ENCODE measurements at regions not wholly inside any gene's neighbourhood (a gene's known extent, or its start where the extent isn't known, plus 50 kb on each side); places are given as distances from the start of the nearest gene placed in this dataset.

GRCh38 chr9:7935681-7936080 is 136.1 kb upstream of the DMAC1 start:
- TF ChIP-seq CTCF (IDR thresholded peaks at IDR 0.05; ENCODE audit: control extremely low read depth, extremely low read depth): no peak
- DNase-seq (peak in 1 of 3 donors; percentile 10), ATAC-seq (ENCODE audit: insufficient read depth, low FRiP score) (no peak)
- H3K4me3 ChIP-seq: no peak overlapping the region
- H3K9ac ChIP-seq (ENCODE audit: insufficient read depth in 1 of 2, low read length in 2 of 2): no peak overlapping the region
- H3K4me1 ChIP-seq (ENCODE audit: control insufficient read depth in 5 of 5, insufficient read depth in 5 of 5, low read length in 5 of 5): no peaks in the 10 kb centered on the region
- WGBS, 2 donors: 18 to 20% methylated on average over 2 of the region's 2 CpGs
- no peak overlapping the region for H3K27ac ChIP-seq (ENCODE audit: low read depth in 1 of 2, low read length in 1 of 2)
- no peaks in the 10 kb centered on the region for H3K36me3 ChIP-seq (ENCODE audit: control insufficient read depth in 4 of 4, insufficient read depth in 4 of 4, low read length in 4 of 4)
- H3K9me3 ChIP-seq (ENCODE audit: control insufficient read depth in 4 of 4, insufficient read depth in 3 of 4, low read length in 3 of 4): peaks cover 0 to 3% (median under 1%) of the 10 kb centered on the region in 4 donors
- no peaks in the 10 kb centered on the region for H3K27me3 ChIP-seq (ENCODE audit: control insufficient read depth in 3 of 3, insufficient read depth in 3 of 3, low read length in 2 of 3)

- H3K27ac ChIP-seq (ENCODE audit: low read depth in 1 of 2, low read length in 1 of 2): no peak overlapping the region
- no peak for DNase-seq
- no peak for TF ChIP-seq CTCF (IDR thresholded peaks at IDR 0.05; ENCODE audit: control extremely low read depth, extremely low read depth)
- H3K4me3 ChIP-seq: no peak overlapping the region
- no peak overlapping the region for H3K9ac ChIP-seq (ENCODE audit: insufficient read depth in 1 of 2, low read length in 2 of 2)
- 90 to 92% methylated on average over 4 of the region's 4 CpGs for WGBS, 2 donors
- H3K9me3 ChIP-seq (ENCODE audit: control insufficient read depth in 4 of 4, insufficient read depth in 3 of 4, low read length in 3 of 4): no peaks in the 10 kb centered on the region
- no peak for ATAC-seq (ENCODE audit: insufficient read depth, low FRiP score)
- H3K27me3 ChIP-seq (ENCODE audit: control insufficient read depth in 3 of 3, insufficient read depth in 3 of 3, low read length in 2 of 3): no peaks in the 10 kb centered on the region
- no peaks in the 10 kb centered on the region for H3K36me3 ChIP-seq (ENCODE audit: control insufficient read depth in 4 of 4, insufficient read depth in 4 of 4, low read length in 4 of 4)
- H3K4me1 ChIP-seq (ENCODE audit: control insufficient read depth in 5 of 5, insufficient read depth in 5 of 5, low read length in 5 of 5): no peaks in the 10 kb centered on the region
Observed at GRCh38 chr9:7932767-7933166, 133.2 kb upstream of the DMAC1 start.

- ATAC-seq (ENCODE audit: insufficient read depth, low FRiP score) (no peak), DNase-seq (no peak)
- no peak overlapping the region for H3K4me3 ChIP-seq
- no peaks in the 10 kb centered on the region for H3K27me3 ChIP-seq (ENCODE audit: control insufficient read depth in 3 of 3, insufficient read depth in 3 of 3, low read length in 2 of 3)
- no peak overlapping the region for H3K9ac ChIP-seq (ENCODE audit: insufficient read depth in 1 of 2, low read length in 2 of 2)
- no peak for TF ChIP-seq CTCF (IDR thresholded peaks at IDR 0.05; ENCODE audit: control extremely low read depth, extremely low read depth)
- no peaks in the 10 kb centered on the region for H3K36me3 ChIP-seq (ENCODE audit: control insufficient read depth in 4 of 4, insufficient read depth in 4 of 4, low read length in 4 of 4)
- no peak overlapping the region for H3K27ac ChIP-seq (ENCODE audit: low read depth in 1 of 2, low read length in 1 of 2)
- H3K9me3 ChIP-seq (ENCODE audit: control insufficient read depth in 4 of 4, insufficient read depth in 3 of 4, low read length in 3 of 4): no peaks in the 10 kb centered on the region
- H3K4me1 ChIP-seq (ENCODE audit: control insufficient read depth in 5 of 5, insufficient read depth in 5 of 5, low read length in 5 of 5): no peaks in the 10 kb centered on the region
- 78 to 87% methylated on average over 2 of the region's 2 CpGs for WGBS, 2 donors
Observed at GRCh38 chr9:7930613-7931012, 131.0 kb upstream of the DMAC1 start.

GRCh38 chr9:7921545-7922197 is 122.1 kb upstream of the DMAC1 start:
- no peak for ATAC-seq (ENCODE audit: insufficient read depth, low FRiP score)
- Histone ChIP-seq H3K9ac (ENCODE audit: insufficient read depth in 1 of 2, low read length in 2 of 2) (no peak overlapping the region), H3K27me3 (ENCODE audit: control insufficient read depth in 3 of 3, insufficient read depth in 3 of 3, low read length in 2 of 3) (no peaks in the 10 kb centered on the region), H3K36me3 (ENCODE audit: control insufficient read depth in 4 of 4, insufficient read depth in 4 of 4, low read length in 4 of 4) (no peaks in the 10 kb centered on the region), H3K27ac (ENCODE audit: low read depth in 1 of 2, low read length in 1 of 2) (no peak overlapping the region), H3K4me1 (ENCODE audit: control insufficient read depth in 5 of 5, insufficient read depth in 5 of 5, low read length in 5 of 5) (no peaks in the 10 kb centered on the region), H3K9me3 (ENCODE audit: control insufficient read depth in 4 of 4, insufficient read depth in 3 of 4, low read length in 3 of 4) (no peaks in the 10 kb centered on the region), H3K4me3 (no peak overlapping the region)
- no peak for DNase-seq
- 90 to 91% methylated on average over 6 of the region's 6 CpGs for WGBS, 2 donors
- no peak for TF ChIP-seq CTCF (IDR thresholded peaks at IDR 0.05; ENCODE audit: control extremely low read depth, extremely low read depth)

Measured in lung (tissue), 11 donors.